ENCODE measurements at regions not wholly inside any gene's neighbourhood (a gene's known extent, or its start where the extent isn't known, plus 50 kb on each side); places are given as distances from the start of the nearest gene placed in this dataset.

- H3K27me3 Mint-ChIP-seq (ENCODE audit: low read depth, unreplicated experiment): no peaks in the 10 kb centered on the region
- no peaks in the 10 kb centered on the region for H3K9me3 Mint-ChIP-seq (ENCODE audit: unreplicated experiment)
- no peak overlapping the region for H2AFZ ChIP-seq (ENCODE audit: low read depth, low read length)
- H3K27ac ChIP-seq (ENCODE audit: low read depth, low read length): no peak overlapping the region
- no peaks in the 10 kb centered on the region for H3K36me3 ChIP-seq (ENCODE audit: insufficient read depth, low read length)
- TF ChIP-seq, protein P1, sequence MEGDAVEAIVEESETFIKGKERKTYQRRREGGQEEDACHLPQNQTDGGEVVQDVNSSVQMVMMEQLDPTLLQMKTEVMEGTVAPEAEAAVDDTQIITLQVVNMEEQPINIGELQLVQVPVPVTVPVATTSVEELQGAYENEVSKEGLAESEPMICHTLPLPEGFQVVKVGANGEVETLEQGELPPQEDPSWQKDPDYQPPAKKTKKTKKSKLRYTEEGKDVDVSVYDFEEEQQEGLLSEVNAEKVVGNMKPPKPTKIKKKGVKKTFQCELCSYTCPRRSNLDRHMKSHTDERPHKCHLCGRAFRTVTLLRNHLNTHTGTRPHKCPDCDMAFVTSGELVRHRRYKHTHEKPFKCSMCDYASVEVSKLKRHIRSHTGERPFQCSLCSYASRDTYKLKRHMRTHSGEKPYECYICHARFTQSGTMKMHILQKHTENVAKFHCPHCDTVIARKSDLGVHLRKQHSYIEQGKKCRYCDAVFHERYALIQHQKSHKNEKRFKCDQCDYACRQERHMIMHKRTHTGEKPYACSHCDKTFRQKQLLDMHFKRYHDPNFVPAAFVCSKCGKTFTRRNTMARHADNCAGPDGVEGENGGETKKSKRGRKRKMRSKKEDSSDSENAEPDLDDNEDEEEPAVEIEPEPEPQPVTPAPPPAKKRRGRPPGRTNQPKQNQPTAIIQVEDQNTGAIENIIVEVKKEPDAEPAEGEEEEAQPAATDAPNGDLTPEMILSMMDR (IDR thresholded peaks at IDR 0.05; ENCODE audit: insufficient read depth, low read depth, low read length): no peak
- TF ChIP-seq EZH2 (IDR thresholded peaks at IDR 0.05; ENCODE audit: insufficient read depth, low read length): no peak
- H3K9me3 ChIP-seq (ENCODE audit: insufficient read depth, low read depth, low read length): no peaks in the 10 kb centered on the region
- no peaks in the 10 kb centered on the region for H3K79me2 ChIP-seq (ENCODE audit: insufficient read depth, low read length)
- H3K27ac Mint-ChIP-seq (ENCODE audit: unreplicated experiment): no peak overlapping the region
- H3K4me1 Mint-ChIP-seq (ENCODE audit: low read depth, unreplicated experiment): no peaks in the 10 kb centered on the region
- no peak overlapping the region for H3K4me2 ChIP-seq (ENCODE audit: low read length)
- no peaks in the 10 kb centered on the region for H3K36me3 Mint-ChIP-seq (ENCODE audit: low read depth, unreplicated experiment)
- no peak overlapping the region for H3K9ac ChIP-seq (ENCODE audit: low read length)
- no peaks in the 10 kb centered on the region for H4K20me1 ChIP-seq (ENCODE audit: insufficient read depth, low read length)
- no peak overlapping the region for H3K4me3 ChIP-seq (ENCODE audit: insufficient read depth, low read depth, low read length)
- H3K27me3 ChIP-seq (ENCODE audit: insufficient read depth, low read length): no peaks in the 10 kb centered on the region
- no peak overlapping the region for H3K4me3 Mint-ChIP-seq (ENCODE audit: unreplicated experiment)
- no peaks in the 10 kb centered on the region for H3K4me1 ChIP-seq (ENCODE audit: insufficient read depth, low read length)
- no peak for DNase-seq (ENCODE audit: low read depth)
- FAIRE-seq: no peak
Observed at GRCh38 chr4:178311997-178312396, 869.8 kb upstream of the AGA start.

DNA sequence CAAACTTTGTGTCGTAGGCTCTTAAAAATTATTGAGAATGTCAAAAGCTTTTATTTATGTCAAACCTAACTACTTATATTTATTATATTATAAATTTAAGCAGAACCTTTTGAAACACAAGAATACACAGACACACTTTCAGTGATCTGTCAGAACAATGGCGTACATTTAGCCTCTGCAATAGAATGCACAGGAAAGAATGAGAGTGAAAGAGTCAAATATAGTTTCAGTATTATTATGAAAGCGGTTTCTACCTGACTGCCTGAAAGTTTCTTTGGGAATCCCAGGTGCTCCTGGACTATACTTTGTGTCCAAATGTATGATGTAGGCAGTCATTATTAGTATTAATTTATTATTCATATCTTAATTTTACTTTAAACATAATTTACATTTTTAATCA is 872.0 kb upstream of the AGA start:
- no peak for DNase-seq (ENCODE audit: low read depth)
- H3K27me3 Mint-ChIP-seq (ENCODE audit: low read depth, unreplicated experiment): no peaks in the 10 kb centered on the region
- H3K9me3 Mint-ChIP-seq (ENCODE audit: unreplicated experiment): peaks cover under 1% of the 10 kb centered on the region
- no peak for FAIRE-seq
- no peak for TF ChIP-seq EZH2 (IDR thresholded peaks at IDR 0.05; ENCODE audit: insufficient read depth, low read length)
- TF ChIP-seq, protein P1 (IDR thresholded peaks at IDR 0.05; ENCODE audit: insufficient read depth, low read depth, low read length): no peak
- Histone ChIP-seq H3K4me2 (ENCODE audit: low read length) (no peak overlapping the region), H3K79me2 (ENCODE audit: insufficient read depth, low read length) (no peaks in the 10 kb centered on the region), H3K4me3 (ENCODE audit: insufficient read depth, low read depth, low read length) (no peak overlapping the region), H3K4me1 (ENCODE audit: insufficient read depth, low read length) (no peaks in the 10 kb centered on the region), H3K9ac (ENCODE audit: low read length) (no peak overlapping the region), H3K36me3 (ENCODE audit: insufficient read depth, low read length) (no peaks in the 10 kb centered on the region), H3K27ac (ENCODE audit: low read depth, low read length) (no peak overlapping the region), H4K20me1 (ENCODE audit: insufficient read depth, low read length) (no peaks in the 10 kb centered on the region), H3K9me3 (ENCODE audit: insufficient read depth, low read depth, low read length) (no peaks in the 10 kb centered on the region), H2AFZ (ENCODE audit: low read depth, low read length) (no peak overlapping the region), H3K27me3 (ENCODE audit: insufficient read depth, low read length) (no peaks in the 10 kb centered on the region)
- no peak overlapping the region for H3K4me3 Mint-ChIP-seq (ENCODE audit: unreplicated experiment)
- H3K4me1 Mint-ChIP-seq (ENCODE audit: low read depth, unreplicated experiment): no peaks in the 10 kb centered on the region
- no peak overlapping the region for H3K27ac Mint-ChIP-seq (ENCODE audit: unreplicated experiment)
- H3K36me3 Mint-ChIP-seq (ENCODE audit: low read depth, unreplicated experiment): no peaks in the 10 kb centered on the region

DNA sequence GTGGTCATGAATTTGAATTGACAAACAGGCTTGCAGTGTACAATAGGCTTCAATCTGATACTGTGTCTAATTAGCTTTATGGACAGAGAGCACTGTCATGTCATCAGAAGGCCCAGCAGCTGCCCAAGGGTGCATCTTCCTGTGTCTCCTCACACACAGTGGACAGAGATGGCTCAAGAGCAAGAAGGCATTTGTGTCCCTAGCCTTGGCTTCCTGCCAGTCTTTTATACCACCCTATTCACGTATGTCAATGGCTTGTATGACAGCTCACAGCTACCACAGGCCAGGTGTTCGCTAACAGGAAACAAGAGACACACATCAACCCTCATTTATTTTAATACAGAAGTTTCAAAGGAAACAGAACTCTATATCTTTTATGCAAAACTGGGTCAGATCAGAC is 874.0 kb upstream of the AGA start:
- no peak overlapping the region for H3K9ac ChIP-seq (ENCODE audit: low read length)
- no peaks in the 10 kb centered on the region for H3K27me3 ChIP-seq (ENCODE audit: insufficient read depth, low read length)
- TF ChIP-seq, protein P1 (IDR thresholded peaks at IDR 0.05; ENCODE audit: insufficient read depth, low read depth, low read length): no peak
- no peak for TF ChIP-seq EZH2 (IDR thresholded peaks at IDR 0.05; ENCODE audit: insufficient read depth, low read length)
- DNase-seq (ENCODE audit: low read depth): no peak
- no peak overlapping the region for H3K4me3 ChIP-seq (ENCODE audit: insufficient read depth, low read depth, low read length)
- no peaks in the 10 kb centered on the region for H3K36me3 Mint-ChIP-seq (ENCODE audit: low read depth, unreplicated experiment)
- H4K20me1 ChIP-seq (ENCODE audit: insufficient read depth, low read length): no peaks in the 10 kb centered on the region
- peaks cover 9% of the 10 kb centered on the region for H3K9me3 Mint-ChIP-seq (ENCODE audit: unreplicated experiment)
- H3K4me2 ChIP-seq (ENCODE audit: low read length): no peak overlapping the region
- no peak for FAIRE-seq
- H3K27ac Mint-ChIP-seq (ENCODE audit: unreplicated experiment): no peak overlapping the region
- H2AFZ ChIP-seq (ENCODE audit: low read depth, low read length): no peak overlapping the region
- no peaks in the 10 kb centered on the region for H3K9me3 ChIP-seq (ENCODE audit: insufficient read depth, low read depth, low read length)
- no peaks in the 10 kb centered on the region for H3K27me3 Mint-ChIP-seq (ENCODE audit: low read depth, unreplicated experiment)
- no peak overlapping the region for H3K27ac ChIP-seq (ENCODE audit: low read depth, low read length)
- H3K79me2 ChIP-seq (ENCODE audit: insufficient read depth, low read length): no peaks in the 10 kb centered on the region
- H3K36me3 ChIP-seq (ENCODE audit: insufficient read depth, low read length): no peaks in the 10 kb centered on the region
- no peaks in the 10 kb centered on the region for H3K4me1 Mint-ChIP-seq (ENCODE audit: low read depth, unreplicated experiment)
- no peak overlapping the region for H3K4me3 Mint-ChIP-seq (ENCODE audit: unreplicated experiment)
- no peaks in the 10 kb centered on the region for H3K4me1 ChIP-seq (ENCODE audit: insufficient read depth, low read length)
